BJ (cell line): ENCODE measurements at regions not wholly inside any gene's neighbourhood (a gene's known extent, or its start where the extent isn't known, plus 50 kb on each side); places are given as distances from the start of the nearest gene placed in this dataset. TPM values are rescaled to one million over a fixed set of nuclear protein-coding genes. Genes with fewer than 3 reads are reported as not detected.

Experiments
- CTCF ChIA-PET: fragments of 350-600 bp; formaldehyde crosslinking; extraction: SDS; loops from one replicate; lab custom pipeline; 2021; ENCODE audit warnings: antibody characterized with exemption, inconsistent platforms; lab: Yijun Ruan, JAX
- POLR2A ChIA-PET: fragments of 300-600 bp; sonication (Branson Sonifier 250); formaldehyde crosslinking; extraction: SDS; loops from one replicate; lab custom pipeline; 2021; ENCODE audit warnings: antibody characterized with exemption; lab: Charles Lee
- DNase-seq: peaks from one replicate; pipeline ENCODE4 v3.0.0-alpha.2; 2011; ENCODE audit warnings: low read depth
- H3K27me3 ChIP-seq: 2 replicates; pipeline ENCODE4 v1.6.0; 2011; ENCODE audit warnings: low read length; ENCODE audit not compliant: control insufficient read depth, insufficient read depth
- H3K36me3 ChIP-seq: 2 replicates; pipeline ENCODE4 v1.5.1; 2011; ENCODE audit warnings: low read length; ENCODE audit not compliant: control insufficient read depth, insufficient read depth
- H3K4me3 ChIP-seq: 2 replicates; pipeline ENCODE4 v1.5.1; 2011; ENCODE audit warnings: low read depth, mild to moderate bottlenecking, control low read depth, low read length
- small RNA-seq: library from RNA; depleted of rRNA; stranded (forward); fragments of <200 nt; gene quantifications from one replicate; pipeline ENCODE3, GENCODE V24; 2012; ENCODE audit warnings: low replicate concordance, low read depth; ENCODE audit not compliant: insufficient read length
- TF ChIP-seq, protein P1 (sequence below): IDR thresholded peaks from 2 replicates; pipeline ENCODE4 v1.5.1; 2011; ENCODE audit warnings: low read depth, mild to moderate bottlenecking, control low read depth, inconsistent platforms, low read length, moderate library complexity; ENCODE audit not compliant: insufficient read depth

DNA sequence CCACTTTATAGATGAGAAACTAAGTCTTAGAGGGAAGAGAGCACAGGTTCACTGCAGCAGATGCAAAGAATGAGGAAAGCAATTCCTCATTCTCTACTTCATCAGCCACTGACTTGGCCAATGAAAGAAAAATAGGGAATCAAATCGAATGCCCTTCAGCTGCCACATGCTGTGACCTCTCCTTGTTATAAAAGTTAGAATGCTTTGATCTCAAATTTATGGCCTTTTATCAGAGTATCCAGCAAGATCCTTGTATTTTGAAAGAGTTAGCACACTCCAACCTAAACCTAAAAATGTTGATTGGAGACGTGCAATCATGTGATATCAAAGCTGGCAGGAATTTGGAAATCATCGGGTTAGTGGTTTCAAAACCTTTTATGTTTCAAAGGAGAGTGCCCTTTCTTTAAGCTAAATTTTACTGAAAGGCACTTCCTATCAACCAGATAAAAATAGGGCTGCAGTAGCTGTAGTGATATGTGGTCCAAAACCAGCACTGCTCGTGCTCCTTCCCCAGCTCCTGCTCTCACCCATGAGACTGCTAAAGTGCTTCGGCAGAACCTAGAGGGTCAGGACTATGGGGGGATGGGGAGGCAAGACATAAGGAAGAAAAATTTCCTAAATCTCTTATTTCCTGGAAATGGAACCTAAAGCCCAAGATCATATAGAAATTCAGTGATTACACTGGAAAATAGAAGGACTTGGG lies 617.0 kb downstream of the PYDC2 start:
- H3K4me3 ChIP-seq: no peak overlapping the region
- no peaks in the 10 kb centered on the region for H3K36me3 ChIP-seq
- CTCF ChIA-PET: no interaction called here
- DNase-seq: no peak
- TF ChIP-seq, protein P1, sequence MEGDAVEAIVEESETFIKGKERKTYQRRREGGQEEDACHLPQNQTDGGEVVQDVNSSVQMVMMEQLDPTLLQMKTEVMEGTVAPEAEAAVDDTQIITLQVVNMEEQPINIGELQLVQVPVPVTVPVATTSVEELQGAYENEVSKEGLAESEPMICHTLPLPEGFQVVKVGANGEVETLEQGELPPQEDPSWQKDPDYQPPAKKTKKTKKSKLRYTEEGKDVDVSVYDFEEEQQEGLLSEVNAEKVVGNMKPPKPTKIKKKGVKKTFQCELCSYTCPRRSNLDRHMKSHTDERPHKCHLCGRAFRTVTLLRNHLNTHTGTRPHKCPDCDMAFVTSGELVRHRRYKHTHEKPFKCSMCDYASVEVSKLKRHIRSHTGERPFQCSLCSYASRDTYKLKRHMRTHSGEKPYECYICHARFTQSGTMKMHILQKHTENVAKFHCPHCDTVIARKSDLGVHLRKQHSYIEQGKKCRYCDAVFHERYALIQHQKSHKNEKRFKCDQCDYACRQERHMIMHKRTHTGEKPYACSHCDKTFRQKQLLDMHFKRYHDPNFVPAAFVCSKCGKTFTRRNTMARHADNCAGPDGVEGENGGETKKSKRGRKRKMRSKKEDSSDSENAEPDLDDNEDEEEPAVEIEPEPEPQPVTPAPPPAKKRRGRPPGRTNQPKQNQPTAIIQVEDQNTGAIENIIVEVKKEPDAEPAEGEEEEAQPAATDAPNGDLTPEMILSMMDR: no peak
- POLR2A ChIA-PET: no interaction called here
- H3K27me3 ChIP-seq: no peaks in the 10 kb centered on the region

DNA sequence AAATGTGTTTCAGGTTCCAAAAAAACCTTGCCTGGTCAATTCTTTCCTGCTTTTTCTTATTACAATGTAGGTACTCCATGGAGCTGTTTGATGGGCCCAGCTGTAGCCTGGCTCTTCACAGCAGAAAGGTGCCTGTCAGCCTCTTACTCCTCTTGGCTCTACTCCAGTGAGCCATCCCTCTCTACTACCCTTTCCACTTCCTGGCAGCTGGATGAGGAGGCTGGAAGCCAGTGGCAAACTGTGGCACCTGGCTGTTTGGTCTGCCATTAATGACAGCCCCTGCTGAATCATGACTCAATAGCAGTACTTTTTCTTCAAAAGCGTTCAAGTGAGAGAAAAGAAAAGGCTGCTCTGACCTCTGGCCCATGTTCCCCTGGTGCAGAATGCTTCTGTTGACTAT lies 618.1 kb downstream of the PYDC2 start:
- DNase-seq: no peak
- ChIA-PET POLR2A (no interaction called here), CTCF (no interaction called here)
- H3K27me3 ChIP-seq: no peaks in the 10 kb centered on the region
- no peak overlapping the region for H3K4me3 ChIP-seq
- H3K36me3 ChIP-seq: no peaks in the 10 kb centered on the region
- TF ChIP-seq, protein P1: no peak

DNA sequence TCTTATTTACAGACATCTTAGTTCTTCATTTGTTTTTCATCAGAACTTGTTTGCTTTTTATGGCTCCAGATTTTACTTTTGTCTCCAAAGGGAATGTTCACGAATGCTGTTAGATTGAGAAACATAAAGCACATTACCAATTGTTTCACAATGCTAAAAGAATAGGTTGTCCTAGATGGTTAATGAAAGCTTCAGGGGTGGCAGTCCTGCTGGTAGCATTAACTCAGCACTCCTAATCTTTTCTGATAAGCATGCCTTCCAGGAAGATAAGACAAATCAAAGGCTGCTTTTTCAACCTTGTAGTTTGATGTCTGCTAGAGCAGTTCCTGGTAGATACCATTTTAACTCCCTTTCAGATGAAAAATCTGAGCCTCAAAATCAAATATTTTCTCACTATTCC lies 619.4 kb downstream of the PYDC2 start:
- no peaks in the 10 kb centered on the region for H3K27me3 ChIP-seq
- TF ChIP-seq, protein P1: no peak
- POLR2A ChIA-PET: no interaction called here
- no peak for DNase-seq
- no peaks in the 10 kb centered on the region for H3K36me3 ChIP-seq
- CTCF ChIA-PET: no interaction called here
- no peak overlapping the region for H3K4me3 ChIP-seq

DNA sequence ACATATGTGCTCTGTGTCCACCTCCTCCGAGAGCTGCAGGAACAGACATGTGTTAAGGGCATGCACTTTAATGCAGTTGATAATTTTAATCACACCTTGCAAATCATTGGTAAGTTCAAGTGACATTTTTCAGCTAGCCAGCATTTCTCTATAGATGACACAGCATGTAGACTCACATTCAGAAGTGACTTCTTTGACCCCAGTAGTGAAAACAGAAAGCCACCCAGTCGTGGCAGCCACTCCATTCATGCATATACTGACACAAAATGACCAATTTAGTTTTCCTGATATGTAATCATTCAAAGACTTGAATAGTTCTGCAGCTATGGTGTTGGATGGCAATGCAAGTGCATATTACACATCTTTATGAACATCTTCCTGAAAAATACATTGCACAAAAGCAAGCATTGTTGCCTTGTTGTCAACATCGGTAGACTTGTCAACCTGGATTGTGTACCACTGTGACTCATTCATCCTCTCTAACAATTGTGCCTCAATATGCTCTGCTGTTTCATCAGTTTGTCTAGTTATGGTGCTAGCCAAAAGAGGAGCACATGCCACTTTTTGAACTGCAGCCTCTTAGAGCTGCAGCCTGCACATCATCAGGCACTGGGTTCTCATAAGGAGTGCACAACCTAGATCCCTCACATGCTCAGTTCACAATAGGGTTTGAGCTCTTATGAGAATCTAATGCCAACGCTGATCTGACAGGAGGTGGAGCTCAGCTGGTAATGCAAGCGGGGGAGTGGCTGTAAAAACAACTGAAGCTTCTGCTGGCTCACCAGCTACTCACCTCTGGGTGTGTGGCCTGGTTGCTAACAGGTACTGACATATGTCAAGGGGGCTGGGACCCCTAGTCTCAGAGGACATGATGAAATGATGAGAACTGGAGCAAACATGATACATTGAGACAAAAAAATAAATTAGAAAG lies 622.0 kb downstream of the PYDC2 start:
- POLR2A ChIA-PET: no interaction called here
- TF ChIP-seq, protein P1: no peak
- CTCF ChIA-PET: no interaction called here
- Histone ChIP-seq H3K36me3 (no peaks in the 10 kb centered on the region), H3K27me3 (no peaks in the 10 kb centered on the region), H3K4me3 (no peak overlapping the region)
- no peak for DNase-seq

Small RNA genes in the stretch of these regions (small RNA-seq; reads per million reads assigned to genes)
- not detected for gene RF00019
